Epithelial cell of proximal tubule (primary cell): ENCODE measurements at regions not wholly inside any gene's neighbourhood (a gene's known extent, or its start where the extent isn't known, plus 50 kb on each side); places are given as distances from the start of the nearest gene placed in this dataset.

Experiments
- DNase-seq: peaks from one replicate; pipeline ENCODE4 v3.0.0-alpha.2; 2011; ENCODE audit warnings: low read depth
- H3K4me3 ChIP-seq: 2 replicates; pipeline ENCODE4 v1.5.1; 2011; ENCODE audit warnings: low read depth, mild to moderate bottlenecking, low read length
- CTCF ChIP-seq: conservative IDR thresholded peaks from 2 replicates; pipeline ENCODE4 v1.5.1; 2012; ENCODE audit warnings: low read depth, mild to moderate bottlenecking, low read length

DNA sequence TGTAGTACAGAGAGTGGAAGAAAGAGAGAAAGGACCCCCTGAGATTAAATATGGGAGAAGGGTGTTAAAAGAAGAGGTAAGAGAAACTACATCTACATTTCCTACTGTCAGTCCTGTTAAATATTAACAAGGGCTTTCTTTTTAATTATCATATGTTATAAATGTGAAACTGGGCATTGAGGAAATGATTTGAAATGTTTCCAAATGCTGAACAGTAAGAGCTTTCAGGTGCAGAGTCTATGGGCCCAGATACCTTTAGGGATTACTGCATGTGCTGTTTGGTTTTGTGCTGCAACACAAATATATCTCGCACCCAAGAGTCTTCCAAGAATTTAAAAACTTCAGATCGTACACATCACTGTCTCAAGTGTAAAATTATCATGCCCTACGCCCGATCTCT lies 176.3 kb downstream of the RBM26 start:
- no peak for TF ChIP-seq CTCF
- no peak overlapping the region for H3K4me3 ChIP-seq
- no peak for DNase-seq

- no peak for DNase-seq
- TF ChIP-seq CTCF: no peak
- H3K4me3 ChIP-seq: no peak overlapping the region
These were observed 177.1 kb downstream of the RBM26 start for GRCh38 chr13:79228972-79229371.

DNA sequence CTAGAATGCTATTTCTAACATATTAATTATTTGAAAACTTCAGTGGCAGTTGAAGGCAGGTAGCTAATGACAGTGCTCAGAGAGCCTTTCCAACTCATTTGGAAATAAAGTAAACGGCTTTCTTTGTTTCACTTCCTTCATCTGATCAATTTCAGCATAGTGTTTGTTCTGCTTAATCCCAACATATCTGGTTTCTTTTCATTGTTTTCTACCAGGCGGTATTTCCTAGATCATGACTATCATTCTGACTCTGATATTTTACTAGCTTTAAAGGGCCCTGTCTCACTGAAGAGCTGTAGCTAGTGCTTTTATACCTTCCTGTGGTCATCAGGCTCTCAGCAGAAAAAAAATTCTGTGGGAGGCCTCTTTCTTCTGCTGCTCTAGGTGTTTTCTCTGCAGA lies 178.6 kb downstream of the RBM26 start:
- no peak for DNase-seq
- TF ChIP-seq CTCF: no peak
- H3K4me3 ChIP-seq: no peak overlapping the region

- DNase-seq: no peak
- H3K4me3 ChIP-seq: no peak overlapping the region
- no peak for TF ChIP-seq CTCF
These were observed 179.1 kb downstream of the RBM26 start for GRCh38 chr13:79226938-79227337.

- no peak for DNase-seq
- no peak for TF ChIP-seq CTCF
These were observed 179.8 kb downstream of the RBM26 start for GRCh38 chr13:79226250-79226649.

GRCh38 chr13:79225487-79226232 lies 180.4 kb downstream of the RBM26 start:
- no peak for DNase-seq
- no peak overlapping the region for H3K4me3 ChIP-seq
- TF ChIP-seq CTCF: no peak

More at GRCh38 chr13:79226250-79226649, 179.8 kb downstream of the RBM26 start:
- H3K4me3 ChIP-seq: no peak overlapping the region
